ACC112 (cell line): ENCODE measurements at regions not wholly inside any gene's neighbourhood (a gene's known extent, or its start where the extent isn't known, plus 50 kb on each side); places are given as distances from the start of the nearest gene placed in this dataset.

Experiments used
- H2AFZ ChIP-seq: fragments of 200-600 bp; sonication (generic); one replicate; pipeline ENCODE4 v1.6.0; 2017; ENCODE audit warnings: antibody characterized with exemption, low read length; ENCODE audit not compliant: unreplicated experiment
- H3K27ac ChIP-seq: fragments of 200-600 bp; sonication (generic); 2 replicates; pipeline ENCODE4 v1.5.1; 2014; ENCODE audit warnings: low read depth, mild to moderate bottlenecking, antibody characterized with exemption, low read length, moderate library complexity
- H3K27me3 ChIP-seq: fragments of 200-600 bp; sonication (generic); 2 replicates; pipeline ENCODE4 v1.6.1; 2014; ENCODE audit warnings: mild to moderate bottlenecking, antibody characterized with exemption, low read length, moderate library complexity, mixed read lengths; ENCODE audit not compliant: insufficient read depth
- H3K36me3 ChIP-seq: fragments of 200-600 bp; sonication (generic); 2 replicates; pipeline ENCODE4 v1.6.1; 2016; ENCODE audit warnings: mild to moderate bottlenecking, antibody characterized with exemption, low read length, moderate library complexity, mixed read lengths; ENCODE audit not compliant: insufficient read depth
- H3K4me1 ChIP-seq: fragments of 200-600 bp; sonication (generic); one replicate; pipeline ENCODE4 v1.6.1; 2016; ENCODE audit warnings: low read length, mixed read lengths; ENCODE audit not compliant: insufficient read depth, unreplicated experiment, control insufficient read depth
- H3K4me3 ChIP-seq: fragments of 200-600 bp; sonication (generic); 2 replicates; pipeline ENCODE4 v1.5.1; 2014; ENCODE audit warnings: mild to moderate bottlenecking, low read depth, low read length
- H3K79me2 ChIP-seq: fragments of 200-600 bp; sonication (generic); one replicate; pipeline ENCODE4 v1.6.0; 2016; ENCODE audit warnings: low read length; ENCODE audit not compliant: control insufficient read depth, unreplicated experiment, insufficient read depth

- Histone ChIP-seq H3K27ac (no peak overlapping the region), H2AFZ (peak overlapping the region; percentile 20), H3K4me1 (no peaks in the 10 kb centered on the region), H3K4me3 (no peak overlapping the region), H3K79me2 (no peaks in the 10 kb centered on the region), H3K36me3 (no peaks in the 10 kb centered on the region), H3K27me3 (no peaks in the 10 kb centered on the region)
Observed at GRCh38 chr12:91574391-91574790, 391.8 kb upstream of the DCN start.

- H3K4me3 ChIP-seq, result no peak overlapping the region
- no peak overlapping the region for H3K27ac ChIP-seq
- H3K36me3 ChIP-seq, result no peaks in the 10 kb centered on the region
- H2AFZ ChIP-seq, result no peak overlapping the region
- no peaks in the 10 kb centered on the region for H3K79me2 ChIP-seq
- no peaks in the 10 kb centered on the region for H3K27me3 ChIP-seq
- no peaks in the 10 kb centered on the region for H3K4me1 ChIP-seq
Observed at GRCh38 chr12:91572869-91573268, 390.3 kb upstream of the DCN start.

GRCh38 chr12:91567100-91567485 is 384.5 kb upstream of the DCN start:
- Histone ChIP-seq H2AFZ (no peak overlapping the region), H3K27me3 (no peaks in the 10 kb centered on the region), H3K4me3 (no peak overlapping the region), H3K36me3 (no peaks in the 10 kb centered on the region), H3K27ac (no peak overlapping the region), H3K79me2 (no peaks in the 10 kb centered on the region), H3K4me1 (peaks cover 4% of the 10 kb centered on the region)

- no peaks in the 10 kb centered on the region for H3K36me3 ChIP-seq
- no peaks in the 10 kb centered on the region for H3K27me3 ChIP-seq
- H3K4me3 ChIP-seq, result no peak overlapping the region
- peaks cover 4% of the 10 kb centered on the region for H3K4me1 ChIP-seq
- no peak overlapping the region for H3K27ac ChIP-seq
- H2AFZ ChIP-seq, result no peak overlapping the region
- no peaks in the 10 kb centered on the region for H3K79me2 ChIP-seq
Observed at GRCh38 chr12:91566328-91567099, 383.9 kb upstream of the DCN start.

GRCh38 chr12:91565846-91566245 is 383.2 kb upstream of the DCN start:
- no peak overlapping the region for H3K27ac ChIP-seq
- no peak overlapping the region for H3K4me3 ChIP-seq
- H2AFZ ChIP-seq, result no peak overlapping the region
- H3K27me3 ChIP-seq, result no peaks in the 10 kb centered on the region
- peaks cover 4% of the 10 kb centered on the region for H3K4me1 ChIP-seq
- H3K36me3 ChIP-seq, result no peaks in the 10 kb centered on the region
- H3K79me2 ChIP-seq, result no peaks in the 10 kb centered on the region

- Histone ChIP-seq H3K4me1 (peaks cover 4% of the 10 kb centered on the region), H3K27me3 (no peaks in the 10 kb centered on the region), H3K79me2 (no peaks in the 10 kb centered on the region), H3K36me3 (no peaks in the 10 kb centered on the region), H2AFZ (no peak overlapping the region), H3K27ac (no peak overlapping the region), H3K4me3 (no peak overlapping the region)
Observed at GRCh38 chr12:91565246-91565645, 382.6 kb upstream of the DCN start.

GRCh38 chr12:91563011-91563765 is 380.6 kb upstream of the DCN start:
- no peaks in the 10 kb centered on the region for H3K27me3 ChIP-seq
- H3K27ac ChIP-seq, result no peak overlapping the region
- no peaks in the 10 kb centered on the region for H3K79me2 ChIP-seq
- H2AFZ ChIP-seq, result peak overlapping the region; percentile 19
- peaks cover 4% of the 10 kb centered on the region for H3K4me1 ChIP-seq
- H3K4me3 ChIP-seq, result no peak overlapping the region
- no peaks in the 10 kb centered on the region for H3K36me3 ChIP-seq

- Histone ChIP-seq H3K27ac (no peak overlapping the region), H2AFZ (peak overlapping the region; percentile 19), H3K27me3 (no peaks in the 10 kb centered on the region), H3K36me3 (no peaks in the 10 kb centered on the region), H3K79me2 (no peaks in the 10 kb centered on the region), H3K4me3 (peak overlapping the region; percentile 35), H3K4me1 (peaks cover 4% of the 10 kb centered on the region)
Observed at GRCh38 chr12:91562476-91562875, 379.9 kb upstream of the DCN start.

GRCh38 chr12:91561958-91562325 is 379.3 kb upstream of the DCN start:
- no peak overlapping the region for H3K27ac ChIP-seq
- no peaks in the 10 kb centered on the region for H3K79me2 ChIP-seq
- H3K36me3 ChIP-seq, result no peaks in the 10 kb centered on the region
- peak overlapping the region; percentile 35 for H3K4me3 ChIP-seq
- peak overlapping the region; percentile 19 for H2AFZ ChIP-seq
- peaks cover 4% of the 10 kb centered on the region for H3K4me1 ChIP-seq
- no peaks in the 10 kb centered on the region for H3K27me3 ChIP-seq

- Histone ChIP-seq H3K79me2 (no peaks in the 10 kb centered on the region), H3K27ac (no peak overlapping the region), H3K4me3 (no peak overlapping the region), H3K36me3 (no peaks in the 10 kb centered on the region), H2AFZ (no peak overlapping the region), H3K4me1 (peaks cover 4% of the 10 kb centered on the region), H3K27me3 (no peaks in the 10 kb centered on the region)
Observed at GRCh38 chr12:91561301-91561957, 378.8 kb upstream of the DCN start.
